Caki2 (cell line): ENCODE measurements at regions not wholly inside any gene's neighbourhood (a gene's known extent, or its start where the extent isn't known, plus 50 kb on each side); places are given as distances from the start of the nearest gene placed in this dataset.
"Not testable (repeated sequence)": the region's sequence is repeated elsewhere in the genome, so short reads cannot be mapped to it uniquely, and the experiment has no call there.

Experiments used
- DNase-seq: peaks from one replicate; pipeline ENCODE4 v3.0.0-alpha.2; 2015; ENCODE audit warnings: low read depth
- in situ Hi-C: cut with HindIII; loops from 2 replicates; pipeline ENCODE4 v1.10.0; 2016; ENCODE audit warnings: low sequenced_read_pairs, low pct_unique_long_range_greater_than_20kb, mixed read lengths

DNA sequence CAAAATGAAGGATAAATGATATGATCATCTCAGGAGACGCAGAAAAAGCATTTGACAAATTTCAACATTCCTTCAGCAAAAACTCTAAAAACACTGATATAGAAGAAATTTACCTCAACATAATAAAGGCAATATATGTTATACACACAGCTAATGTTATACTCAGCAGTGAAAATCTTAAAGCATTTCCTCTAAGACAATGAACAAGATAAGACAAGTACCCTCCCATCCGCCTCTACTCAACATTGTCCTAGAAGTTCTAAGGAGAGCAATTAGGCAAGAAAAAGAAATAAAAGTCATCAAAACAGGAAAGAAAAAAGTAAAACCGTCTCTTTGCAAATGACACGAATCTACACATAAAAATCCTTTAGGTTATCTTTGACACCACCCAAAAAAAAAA is 1432.8 kb downstream of the CDH11 start:
- no peak for DNase-seq
- in situ Hi-C loops: no loop called here

GRCh38 chr16:63684149-63685101 is 1437.4 kb downstream of the CDH11 start:
- in situ Hi-C loops: no loop called here
- no peak for DNase-seq

DNA sequence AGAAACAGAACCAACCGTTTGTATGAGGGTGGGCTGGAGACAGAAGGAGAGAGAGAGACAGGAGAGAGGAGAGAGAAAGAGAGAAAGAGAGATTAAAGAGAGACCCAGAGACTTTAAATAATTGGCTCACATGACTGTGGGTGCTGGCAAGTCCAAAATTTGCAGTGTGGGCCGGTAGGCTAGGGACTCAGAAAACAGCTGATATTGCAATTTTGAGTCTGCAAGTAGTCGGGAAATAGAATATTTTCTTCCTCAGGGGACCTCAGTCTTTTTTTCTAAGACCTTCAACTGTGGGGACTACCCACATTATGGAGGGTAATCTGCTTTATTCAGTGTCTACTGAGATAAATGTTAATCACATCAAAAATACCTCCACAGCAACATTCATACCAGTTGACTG is 1439.0 kb downstream of the CDH11 start:
- in situ Hi-C loops: no loop called here
- no peak for DNase-seq

DNA sequence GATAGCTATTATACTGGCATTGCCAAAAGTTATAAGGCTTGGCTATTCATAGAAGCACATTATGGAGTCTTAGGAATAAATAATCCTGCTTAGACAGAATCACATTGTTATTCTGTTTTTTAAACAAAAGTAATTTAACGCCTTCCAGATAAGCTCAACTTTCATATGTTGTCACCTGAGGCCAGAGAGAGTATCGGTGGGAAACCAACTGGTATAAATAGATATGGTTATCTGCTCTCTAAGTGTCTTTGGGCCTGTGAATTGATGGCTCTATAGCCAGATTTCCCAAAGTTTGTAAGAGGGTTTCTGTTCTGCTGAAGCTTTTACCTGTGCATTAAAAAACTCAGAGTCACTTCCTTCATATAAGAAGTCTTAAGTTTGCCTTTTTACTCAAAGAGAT is 1449.4 kb downstream of the CDH11 start:
- DNase-seq: no peak
- in situ Hi-C loops: no loop called here

DNA sequence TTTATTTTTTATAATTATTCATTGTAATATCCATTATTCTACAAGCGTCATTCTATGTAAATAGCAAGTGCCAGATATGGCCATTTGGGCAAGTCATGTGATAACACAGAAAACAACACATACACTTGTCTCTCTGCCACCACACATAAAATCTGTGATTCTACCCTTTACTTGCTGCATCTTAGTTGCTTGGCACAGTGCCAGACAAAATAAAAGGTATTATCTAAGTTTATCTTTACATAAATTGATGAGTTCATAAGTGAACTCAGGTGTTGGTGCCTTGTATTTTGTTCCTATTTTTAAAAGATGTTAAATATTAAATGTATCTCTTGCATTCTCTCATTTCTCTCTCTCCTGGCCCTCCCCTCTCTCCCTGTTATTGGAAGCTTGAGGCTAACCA is 1458.7 kb downstream of the CDH11 start:
- DNase-seq: no peak
- in situ Hi-C loops: no loop called here

DNA sequence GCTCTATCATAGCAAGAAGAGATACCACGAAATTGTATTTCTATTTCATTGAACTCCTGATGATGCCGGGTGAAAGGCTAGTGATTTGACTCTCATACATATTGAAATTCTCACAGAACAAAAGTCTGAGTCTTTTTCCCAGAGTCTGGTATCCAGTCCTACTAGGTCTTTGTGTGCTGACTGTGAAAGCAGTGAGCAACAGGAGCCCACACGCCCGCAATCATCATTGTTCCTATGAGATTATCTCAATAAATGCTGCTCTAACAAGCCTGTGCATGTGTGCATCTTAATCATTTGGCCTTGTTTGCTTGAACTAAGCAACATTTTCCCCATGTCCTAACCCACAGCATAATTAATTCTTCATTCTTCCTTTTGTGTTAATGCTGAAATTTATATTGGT is 1466.0 kb downstream of the CDH11 start:
- in situ Hi-C loops: no loop called here
- DNase-seq: no peak

DNA sequence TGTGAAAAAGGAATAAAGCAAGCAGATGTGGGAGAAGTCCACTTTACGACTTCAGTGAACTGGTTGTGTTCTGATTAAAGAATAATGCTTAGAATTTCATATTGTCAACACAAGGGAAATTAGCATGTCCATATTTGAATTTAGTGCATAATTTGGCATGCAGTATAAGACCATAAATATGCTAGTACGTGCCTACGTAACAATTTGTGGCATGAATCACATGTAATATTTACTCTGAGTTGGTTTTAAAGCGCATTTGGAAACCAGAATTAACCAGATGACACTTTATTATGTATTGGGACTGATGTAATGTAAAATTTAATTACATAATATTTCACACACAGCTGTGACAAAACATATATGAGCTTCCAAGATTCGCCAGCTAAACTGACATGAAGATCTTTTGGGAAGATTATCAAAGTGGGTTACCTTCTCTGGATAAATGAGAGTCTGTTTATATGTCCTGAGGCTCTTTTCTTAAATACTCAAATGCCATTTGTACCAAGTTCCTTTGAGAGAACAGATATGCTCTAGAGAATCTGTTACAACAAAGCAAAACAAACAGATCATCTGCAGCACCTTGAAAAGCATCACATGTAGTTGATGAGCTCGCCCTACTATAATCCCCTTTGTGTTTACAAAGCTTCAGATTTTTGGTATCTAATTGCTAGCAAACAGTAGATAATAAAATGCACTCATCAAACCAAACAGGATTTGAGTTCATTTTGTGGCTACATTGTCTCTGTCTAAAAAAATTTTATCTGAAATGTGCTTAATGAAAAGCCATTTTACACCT is 1468.6 kb downstream of the CDH11 start:
- DNase-seq: no peak
- in situ Hi-C loops: no loop called here

- in situ Hi-C loops: no loop called here
- DNase-seq: no peak
These were observed 1469.8 kb downstream of the CDH11 start for GRCh38 chr16:63652091-63652490.

DNA sequence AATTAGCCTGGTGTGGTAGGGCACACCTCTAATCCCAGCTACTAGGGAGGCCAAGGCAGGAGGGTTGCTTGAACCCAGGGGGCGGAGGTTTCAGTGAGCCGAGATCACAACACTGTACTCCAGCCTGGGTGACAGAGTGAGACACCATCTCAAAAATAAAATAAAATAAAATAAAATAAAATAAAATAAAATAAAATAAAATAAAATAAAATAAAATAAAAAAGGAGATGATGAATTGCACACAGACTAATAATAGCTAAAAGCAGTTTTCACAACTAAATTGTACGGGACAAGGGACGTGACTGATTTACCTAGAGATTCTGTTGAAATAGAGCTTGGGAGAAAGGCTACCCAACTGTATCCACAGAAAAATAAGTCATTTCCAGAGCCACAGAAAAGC is 1471.3 kb downstream of the CDH11 start:
- DNase-seq: no peak
- in situ Hi-C loops: no loop called here

GRCh38 chr16:63633706-63634445 is 1488.0 kb downstream of the CDH11 start:
- in situ Hi-C loops, DNase-seq: not testable (repeated sequence)

- in situ Hi-C loops: no loop called here
- no peak for DNase-seq
These were observed 1492.6 kb downstream of the CDH11 start for GRCh38 chr16:63629272-63629671.

- no peak for DNase-seq
- in situ Hi-C loops: no loop called here
These were observed 1493.1 kb downstream of the CDH11 start for GRCh38 chr16:63628812-63629211.

DNA sequence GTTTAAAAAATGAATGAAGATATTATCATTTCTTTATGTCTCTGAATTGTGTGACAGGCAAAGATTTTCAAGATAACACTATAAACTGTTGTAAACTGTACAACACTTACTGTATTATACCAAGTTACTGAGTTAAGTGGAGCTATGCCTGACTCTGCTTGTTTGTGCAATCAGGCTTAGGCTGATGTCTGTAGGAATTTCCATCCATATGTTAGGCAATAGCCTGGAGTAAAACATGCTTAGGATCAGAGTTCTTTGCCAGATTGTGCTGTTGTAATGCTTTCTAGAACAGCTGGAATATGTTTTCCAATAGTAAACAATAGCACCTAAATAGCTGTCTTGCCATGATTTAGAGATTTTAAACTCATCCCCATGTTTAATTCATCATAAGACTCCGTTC is 1496.7 kb downstream of the CDH11 start:
- DNase-seq: no peak
- in situ Hi-C loops: no loop called here

- in situ Hi-C loops: no loop called here
- no peak for DNase-seq
These were observed 1498.3 kb downstream of the CDH11 start for GRCh38 chr16:63623551-63624039.

DNA sequence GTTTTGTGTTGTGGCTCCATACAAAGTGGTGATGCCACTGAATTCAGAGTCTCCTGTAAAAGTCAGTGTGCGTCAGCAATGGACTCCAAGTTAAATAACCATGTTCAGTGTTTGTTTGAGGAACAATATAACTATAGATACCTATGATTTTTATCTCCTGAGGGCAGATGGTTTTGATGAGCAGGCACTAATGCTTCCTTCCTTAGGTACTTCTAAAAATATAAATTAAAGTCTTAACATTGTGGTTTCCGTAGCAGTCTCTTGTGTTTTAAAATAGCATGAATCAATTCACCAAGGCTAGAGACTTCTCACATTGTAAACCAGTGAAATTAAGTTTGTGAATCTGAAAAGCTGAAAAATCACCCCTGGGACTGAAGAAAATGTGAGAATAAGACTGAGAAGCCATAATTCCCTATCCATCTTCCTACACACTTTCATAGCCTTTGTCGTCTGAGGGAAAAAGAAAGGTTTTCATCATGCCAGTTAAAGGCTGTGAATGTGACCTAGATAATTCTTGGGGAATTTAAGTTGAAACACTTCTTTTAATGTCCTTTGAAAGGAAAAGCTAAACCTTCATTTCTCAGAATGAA is 1502.9 kb downstream of the CDH11 start:
- no peak for DNase-seq
- in situ Hi-C loops: no loop called here

DNA sequence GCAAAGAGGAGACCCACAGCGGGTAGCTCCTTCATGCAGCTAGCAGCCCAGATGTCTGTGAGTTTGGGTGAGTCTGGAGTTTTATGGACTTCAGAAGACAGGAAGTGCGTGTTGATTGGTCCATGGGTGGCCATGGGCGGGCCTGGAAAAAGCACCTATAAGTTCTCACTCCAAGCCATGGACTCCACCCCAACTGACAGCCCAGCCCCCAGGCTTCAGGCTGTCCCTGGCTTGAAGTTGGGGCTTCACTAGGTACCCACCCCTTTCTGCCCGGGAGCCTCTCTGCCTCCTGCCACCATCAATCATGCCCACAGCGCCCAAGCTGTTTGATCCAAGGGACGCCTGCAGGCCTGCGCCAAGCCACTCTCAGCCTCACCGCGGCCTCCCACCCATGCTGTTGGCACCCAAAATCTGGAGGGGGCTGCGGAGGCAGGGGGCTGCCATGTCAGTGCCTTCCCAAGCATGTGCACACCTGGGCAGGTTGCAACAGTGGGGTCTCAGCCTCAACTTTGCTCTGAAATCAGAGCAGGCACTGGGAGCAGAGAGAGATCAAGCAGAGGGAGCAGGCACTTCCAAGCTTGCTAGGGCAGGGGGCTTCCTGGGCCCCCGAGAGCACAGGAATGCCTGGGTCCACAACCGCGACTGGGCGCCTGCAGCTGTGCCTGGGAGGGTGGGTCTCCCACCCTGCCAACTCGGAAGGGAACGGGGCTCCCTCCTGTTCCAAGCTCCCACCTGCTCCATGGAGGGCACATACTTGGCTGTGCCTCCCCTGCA is 1503.7 kb downstream of the CDH11 start:
- DNase-seq: peak; percentile 84
- in situ Hi-C loops: no loop called here
